RWPE2 (cell line): ENCODE measurements at regions not wholly inside any gene's neighbourhood (a gene's known extent, or its start where the extent isn't known, plus 50 kb on each side); places are given as distances from the start of the nearest gene placed in this dataset.
A peak's percentile ranks its signal among the peaks of the same experiment; 100 is the strongest.

Experiments used
- ATAC-seq: fragments of 200-7000 bp; cut with Tn5 transposase; 3 replicates; pipeline ENCODE4 v1.9.1; 2021; ENCODE audit warnings: low read depth
- DNase-seq: peaks from one replicate; pipeline ENCODE4 v3.0.0-alpha.2; 2020; ENCODE audit warnings: low spot score
- H3K27ac ChIP-seq: fragments of 450-650 bp; 2 replicates; pipeline ENCODE4 v1.5.1; 2017; ENCODE audit warnings: mild to moderate bottlenecking; ENCODE audit not compliant: poor library complexity, severe bottlenecking
- H3K27me3 ChIP-seq: fragments of 250-450 bp; sonication (Bioruptor Pico); 2 replicates; pipeline ENCODE4 v1.5.1; 2021; ENCODE audit warnings: mild to moderate bottlenecking, moderate library complexity; ENCODE audit not compliant: insufficient read depth, poor library complexity, severe bottlenecking
- H3K36me3 ChIP-seq: fragments of 250-450 bp; sonication (Bioruptor Pico); 2 replicates; pipeline ENCODE4 v1.5.1; 2020; ENCODE audit warnings: low read depth, mild to moderate bottlenecking, moderate library complexity
- H3K4me1 ChIP-seq: fragments of 250-450 bp; sonication (Bioruptor Pico); 2 replicates; pipeline ENCODE4 v1.5.1; 2021; ENCODE audit warnings: mild to moderate bottlenecking, moderate library complexity; ENCODE audit not compliant: insufficient read depth, poor library complexity, severe bottlenecking
- H3K4me3 ChIP-seq: fragments of 250-450 bp; sonication (Bioruptor Pico); 2 replicates; pipeline ENCODE4 v1.5.1; 2021; ENCODE audit warnings: mild to moderate bottlenecking, moderate library complexity; ENCODE audit not compliant: severe bottlenecking
- H3K9me3 ChIP-seq: fragments of 250-450 bp; sonication (Bioruptor Pico); 2 replicates; pipeline ENCODE4 v1.5.1; 2021; ENCODE audit warnings: mild to moderate bottlenecking, moderate library complexity; ENCODE audit not compliant: severe bottlenecking
- TF ChIP-seq, protein P1 (sequence below): fragments of 450-650 bp; IDR thresholded peaks from one replicate; pipeline ENCODE4 v1.5.1; 2017; ENCODE audit warnings: mild to moderate bottlenecking, moderate library complexity; ENCODE audit not compliant: poor library complexity, severe bottlenecking

DNA sequence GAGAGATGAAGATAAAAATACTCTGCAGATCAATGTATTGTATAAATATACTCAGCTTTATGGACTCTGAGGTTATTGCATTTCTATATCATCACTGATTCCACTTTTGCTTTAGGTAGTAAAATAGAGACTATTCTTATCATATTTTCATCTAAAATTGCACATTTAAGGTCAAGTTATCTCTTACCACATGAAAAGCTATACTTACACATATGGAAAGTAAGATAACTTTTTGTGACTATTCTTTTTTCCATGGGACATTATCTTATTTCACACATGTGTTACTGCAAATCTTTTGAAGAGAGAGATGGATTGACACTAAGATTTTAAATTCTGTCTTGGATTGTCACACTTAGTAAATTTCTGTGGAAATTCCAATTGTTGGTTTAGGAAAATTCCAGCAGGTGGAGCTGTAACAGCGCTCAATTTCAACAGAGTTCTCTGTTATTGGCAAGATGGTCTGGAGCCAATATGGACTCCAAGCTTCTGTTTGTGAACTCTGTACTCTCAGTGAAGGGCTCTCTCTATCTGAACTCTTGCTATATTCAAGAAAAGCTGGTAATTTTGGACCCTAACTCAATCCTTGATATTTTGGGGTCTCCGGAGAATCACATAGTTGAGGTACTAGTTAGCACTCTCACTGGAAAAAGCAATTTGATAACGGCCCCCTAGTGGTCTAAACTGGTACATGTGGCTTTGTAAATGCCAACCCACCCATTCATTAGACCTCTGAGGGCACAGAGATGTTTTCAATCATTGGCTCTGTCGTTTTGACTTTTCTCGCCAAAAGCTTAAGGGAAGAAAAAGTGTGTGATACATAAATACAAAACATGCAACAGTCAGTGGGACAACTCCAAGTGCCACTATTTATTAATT is 429.7 kb downstream of the ETS1 start:
- Histone ChIP-seq H3K27me3 (no peaks in the 10 kb centered on the region), H3K9me3 (no peaks in the 10 kb centered on the region), H3K4me1 (peaks cover 6% of the 10 kb centered on the region), H3K36me3 (no peaks in the 10 kb centered on the region), H3K27ac (no peak overlapping the region), H3K4me3 (no peak overlapping the region)
- TF ChIP-seq, protein P1, sequence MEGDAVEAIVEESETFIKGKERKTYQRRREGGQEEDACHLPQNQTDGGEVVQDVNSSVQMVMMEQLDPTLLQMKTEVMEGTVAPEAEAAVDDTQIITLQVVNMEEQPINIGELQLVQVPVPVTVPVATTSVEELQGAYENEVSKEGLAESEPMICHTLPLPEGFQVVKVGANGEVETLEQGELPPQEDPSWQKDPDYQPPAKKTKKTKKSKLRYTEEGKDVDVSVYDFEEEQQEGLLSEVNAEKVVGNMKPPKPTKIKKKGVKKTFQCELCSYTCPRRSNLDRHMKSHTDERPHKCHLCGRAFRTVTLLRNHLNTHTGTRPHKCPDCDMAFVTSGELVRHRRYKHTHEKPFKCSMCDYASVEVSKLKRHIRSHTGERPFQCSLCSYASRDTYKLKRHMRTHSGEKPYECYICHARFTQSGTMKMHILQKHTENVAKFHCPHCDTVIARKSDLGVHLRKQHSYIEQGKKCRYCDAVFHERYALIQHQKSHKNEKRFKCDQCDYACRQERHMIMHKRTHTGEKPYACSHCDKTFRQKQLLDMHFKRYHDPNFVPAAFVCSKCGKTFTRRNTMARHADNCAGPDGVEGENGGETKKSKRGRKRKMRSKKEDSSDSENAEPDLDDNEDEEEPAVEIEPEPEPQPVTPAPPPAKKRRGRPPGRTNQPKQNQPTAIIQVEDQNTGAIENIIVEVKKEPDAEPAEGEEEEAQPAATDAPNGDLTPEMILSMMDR = peak; percentile 98
- DNase-seq (no peak), ATAC-seq (peak; percentile 67)

DNA sequence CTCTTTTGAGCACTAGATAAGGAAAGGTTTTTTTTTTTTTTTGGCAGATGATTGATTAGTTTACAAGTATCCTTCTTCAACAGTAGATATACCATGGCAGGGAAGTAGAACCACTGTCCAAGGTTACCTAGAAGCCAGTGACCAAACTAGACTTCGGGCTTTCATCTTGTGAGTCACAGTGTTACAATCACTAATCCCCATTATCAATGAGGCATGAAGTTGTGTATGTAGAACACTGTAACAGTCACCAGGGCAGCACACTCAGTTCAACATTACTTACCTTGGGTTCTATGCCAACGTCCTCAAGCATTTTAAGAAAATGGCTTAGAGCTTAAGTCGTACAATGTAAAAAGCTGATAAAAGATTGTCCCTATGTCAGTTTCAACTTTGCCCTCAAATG is 430.9 kb downstream of the ETS1 start:
- ATAC-seq = peak; percentile 70
- DNase-seq = no peak
- peaks cover 6% of the 10 kb centered on the region for H3K4me1 ChIP-seq
- TF ChIP-seq, protein P1 = no peak
- H3K4me3 ChIP-seq = no peak overlapping the region
- H3K9me3 ChIP-seq = no peaks in the 10 kb centered on the region
- no peak overlapping the region for H3K27ac ChIP-seq
- no peaks in the 10 kb centered on the region for H3K27me3 ChIP-seq
- no peaks in the 10 kb centered on the region for H3K36me3 ChIP-seq

DNA sequence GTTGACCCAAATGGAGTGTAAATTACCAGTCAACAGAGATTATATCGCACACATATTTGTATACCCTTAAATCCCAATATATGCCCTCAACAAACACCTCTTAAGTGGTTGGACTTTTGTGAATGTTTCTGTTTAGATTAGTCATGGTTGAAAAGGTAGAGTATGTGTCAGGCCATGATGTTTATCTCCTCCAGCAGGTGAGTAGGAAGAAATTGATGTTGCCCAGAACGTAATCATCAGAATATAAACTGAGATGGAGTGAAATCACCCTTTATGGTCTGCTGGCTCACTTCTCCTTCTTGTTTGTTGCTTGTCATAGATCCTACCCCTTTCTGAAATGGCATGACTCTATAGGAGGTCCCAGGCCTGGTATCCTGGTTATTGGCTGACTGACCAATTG is 431.8 kb downstream of the ETS1 start:
- H3K4me3 ChIP-seq = no peak overlapping the region
- no peaks in the 10 kb centered on the region for H3K27me3 ChIP-seq
- ATAC-seq (peak; percentile 36; the same call in 2 of the 3 replicates), DNase-seq (no peak)
- peaks cover 6% of the 10 kb centered on the region for H3K4me1 ChIP-seq
- no peaks in the 10 kb centered on the region for H3K36me3 ChIP-seq
- H3K27ac ChIP-seq = no peak overlapping the region
- TF ChIP-seq, protein P1 = no peak
- H3K9me3 ChIP-seq = no peaks in the 10 kb centered on the region

DNA sequence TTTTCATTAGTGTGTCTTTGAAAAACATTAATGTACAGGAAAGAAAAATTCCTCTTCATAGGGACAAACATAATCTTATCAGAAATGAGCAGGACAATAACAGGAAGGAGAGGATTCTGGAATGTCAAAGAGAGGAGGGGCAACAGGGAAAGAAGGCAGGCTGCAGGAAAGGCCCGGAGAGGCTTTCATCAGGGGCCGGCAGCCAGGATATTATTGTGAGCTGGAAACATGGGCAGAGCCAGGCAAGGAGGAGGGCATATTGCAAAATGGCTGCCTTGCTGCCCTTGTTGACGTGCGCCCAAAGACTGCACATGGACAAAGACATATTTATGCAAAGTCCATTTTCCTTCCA is 433.7 kb downstream of the ETS1 start:
- TF ChIP-seq, protein P1 = no peak
- Histone ChIP-seq H3K36me3 (no peaks in the 10 kb centered on the region), H3K4me1 (peaks cover 8% of the 10 kb centered on the region), H3K4me3 (no peak overlapping the region), H3K27me3 (no peaks in the 10 kb centered on the region), H3K27ac (no peak overlapping the region), H3K9me3 (no peaks in the 10 kb centered on the region)
- DNase-seq (no peak), ATAC-seq (no peak)
